Neural crest cell (in vitro differentiated cells): ENCODE measurements at regions not wholly inside any gene's neighbourhood (a gene's known extent, or its start where the extent isn't known, plus 50 kb on each side); places are given as distances from the start of the nearest gene placed in this dataset.
"Not testable (repeated sequence)": the region's sequence is repeated elsewhere in the genome, so short reads cannot be mapped to it uniquely, and the experiment has no call there.

ENCODE experiments used
- DNase-seq: peaks from one replicate; pipeline ENCODE4 v3.0.0; 2021; ENCODE audit warnings: low read depth, mixed read lengths, low spot score
- H3K27ac Mint-ChIP-seq: one replicate; pipeline ENCODE4 v1.8.0; 2021; ENCODE audit warnings: mild to moderate bottlenecking, mixed read lengths; ENCODE audit not compliant: unreplicated experiment
- H3K27me3 Mint-ChIP-seq: 2 replicates; pipeline ENCODE4 v1.8.0; 2021; ENCODE audit warnings: low read depth, mild to moderate bottlenecking, mixed read lengths
- H3K36me3 Mint-ChIP-seq: 2 replicates; pipeline ENCODE4 v1.8.0; 2021; ENCODE audit warnings: low read depth, mild to moderate bottlenecking, mixed read lengths
- H3K4me1 Mint-ChIP-seq: 2 replicates; pipeline ENCODE4 v1.8.0; 2021; ENCODE audit warnings: mixed read lengths
- H3K4me3 Mint-ChIP-seq: one replicate; pipeline ENCODE4 v1.8.0; 2021; ENCODE audit warnings: mild to moderate bottlenecking, mixed read lengths
- H3K9me3 Mint-ChIP-seq: 2 replicates; pipeline ENCODE4 v1.8.0; 2021; ENCODE audit warnings: mixed read lengths
- CTCF ChIP-seq: fragments of 200-600 bp; sonication (generic); conservative IDR thresholded peaks from 2 replicates; pipeline ENCODE4 v1.5.0; 2021; ENCODE audit warnings: antibody characterized with exemption, mild to moderate bottlenecking

GRCh38 chr13:67469623-67470022 lies 239.5 kb upstream of the PCDH9 start:
- Mint-ChIP-seq H3K4me3 (no peak overlapping the region), H3K36me3 (no peaks in the 10 kb centered on the region), H3K4me1 (no peaks in the 10 kb centered on the region), H3K27ac (no peak overlapping the region), H3K27me3 (no peaks in the 10 kb centered on the region), H3K9me3 (peaks cover 3% of the 10 kb centered on the region)
- no peak for DNase-seq
- no peak for TF ChIP-seq CTCF

- H3K27ac Mint-ChIP-seq, result no peak overlapping the region
- peaks cover 3% of the 10 kb centered on the region for H3K9me3 Mint-ChIP-seq
- H3K4me1 Mint-ChIP-seq, result no peaks in the 10 kb centered on the region
- no peaks in the 10 kb centered on the region for H3K36me3 Mint-ChIP-seq
- no peak for DNase-seq
- no peak for TF ChIP-seq CTCF
- H3K27me3 Mint-ChIP-seq, result no peaks in the 10 kb centered on the region
- H3K4me3 Mint-ChIP-seq, result no peak overlapping the region
Measured at GRCh38 chr13:67466569-67466968, 236.4 kb upstream of the PCDH9 start.

DNA sequence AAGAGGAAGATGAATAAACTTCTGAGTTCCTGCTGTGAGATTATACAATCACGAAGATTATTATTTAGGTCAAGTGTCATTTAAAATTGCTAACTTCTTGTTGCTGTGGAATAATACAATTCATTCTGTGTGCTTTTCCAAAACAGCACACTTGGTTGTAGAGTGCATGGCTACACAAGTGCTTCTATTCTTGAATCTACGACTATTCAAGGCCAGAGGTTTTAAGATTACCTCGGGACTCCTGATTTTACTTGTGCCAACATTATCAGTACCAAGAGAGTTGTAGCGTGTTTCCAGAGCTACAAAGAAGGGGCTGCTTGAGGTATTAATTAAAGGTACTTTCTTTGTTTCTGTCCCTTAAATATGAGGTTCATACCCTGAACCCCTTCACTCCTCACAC lies 234.0 kb upstream of the PCDH9 start:
- H3K36me3 Mint-ChIP-seq, result no peaks in the 10 kb centered on the region
- no peaks in the 10 kb centered on the region for H3K4me1 Mint-ChIP-seq
- H3K27ac Mint-ChIP-seq, result no peak overlapping the region
- no peaks in the 10 kb centered on the region for H3K27me3 Mint-ChIP-seq
- peaks cover under 1% of the 10 kb centered on the region for H3K9me3 Mint-ChIP-seq
- H3K4me3 Mint-ChIP-seq, result no peak overlapping the region
- TF ChIP-seq CTCF, result no peak
- DNase-seq, result no peak

GRCh38 chr13:67462098-67462497 lies 232.0 kb upstream of the PCDH9 start:
- Mint-ChIP-seq H3K27ac (no peak overlapping the region), H3K9me3 (no peaks in the 10 kb centered on the region), H3K4me1 (no peaks in the 10 kb centered on the region), H3K36me3 (no peaks in the 10 kb centered on the region), H3K4me3 (no peak overlapping the region), H3K27me3 (no peaks in the 10 kb centered on the region)
- no peak for DNase-seq
- no peak for TF ChIP-seq CTCF

DNA sequence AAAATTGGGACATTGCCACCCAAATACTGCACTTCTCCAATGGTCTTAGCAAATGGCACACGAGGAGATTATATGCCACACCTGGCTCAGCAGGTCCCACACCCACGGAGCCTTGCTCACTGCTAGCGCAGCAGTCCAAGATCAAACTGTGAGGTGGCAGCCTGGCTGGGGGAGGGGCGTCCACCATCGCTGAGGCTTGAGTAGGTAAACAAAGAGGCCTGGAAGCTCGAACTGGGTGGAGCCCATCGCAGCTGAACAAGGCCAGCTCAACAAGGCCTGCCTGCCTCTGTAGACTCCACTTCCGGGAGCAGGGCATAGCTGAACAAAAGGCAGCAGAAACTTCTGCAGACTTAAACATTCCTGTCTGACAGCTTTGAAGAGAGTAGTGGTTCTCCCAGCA lies 222.4 kb upstream of the PCDH9 start:
- not testable (repeated sequence) for DNase-seq, H3K27ac Mint-ChIP-seq, H3K4me1 Mint-ChIP-seq, H3K4me3 Mint-ChIP-seq, H3K36me3 Mint-ChIP-seq, H3K27me3 Mint-ChIP-seq
- peaks cover 14% of the 10 kb centered on the region for H3K9me3 Mint-ChIP-seq

DNA sequence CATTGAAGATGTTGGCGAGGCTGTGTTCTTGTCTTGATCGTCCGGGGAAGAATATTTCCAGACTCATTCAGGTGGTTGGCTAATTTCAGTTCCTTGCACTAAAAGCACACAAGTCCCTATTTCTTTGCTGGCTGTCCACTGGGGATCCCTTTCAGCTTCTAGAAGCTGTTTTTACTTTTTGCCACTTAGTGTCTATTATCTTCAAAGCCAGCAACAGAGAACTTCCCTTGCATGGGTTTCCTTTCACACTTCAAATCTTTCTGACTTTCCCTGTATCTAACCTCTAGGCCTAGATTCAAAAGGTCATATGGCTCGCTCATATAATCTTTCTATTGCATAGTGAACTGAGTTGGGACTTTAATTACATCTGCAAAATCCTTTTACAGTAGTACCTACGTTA lies 215.3 kb upstream of the PCDH9 start:
- DNase-seq, result no peak
- Mint-ChIP-seq H3K9me3 (peaks cover 2% of the 10 kb centered on the region), H3K36me3 (no peaks in the 10 kb centered on the region), H3K4me3 (no peak overlapping the region), H3K27ac (no peak overlapping the region), H3K27me3 (no peaks in the 10 kb centered on the region), H3K4me1 (no peaks in the 10 kb centered on the region)
- no peak for TF ChIP-seq CTCF
